Small intestine (tissue), 7 donors: ENCODE measurements at regions not wholly inside any gene's neighbourhood (a gene's known extent, or its start where the extent isn't known, plus 50 kb on each side); places are given as distances from the start of the nearest gene placed in this dataset.
A peak's percentile ranks its signal among the peaks of the same experiment; 100 is the strongest.
"Not testable (repeated sequence)": the region's sequence is repeated elsewhere in the genome, so short reads cannot be mapped to it uniquely, and the experiment has no call there.

ENCODE experiments used
- DNase-seq, 2 donors: peaks; one replicate each; pipeline versions ENCODE4 v3.0.0 to v3.0.0-alpha.2; 2013
- FAIRE-seq: peaks from 2 replicates; lab custom pipeline; 2012; peaks lifted over from hg19 to GRCh38; lab: Jason Lieb, UNC
- H3K27ac ChIP-seq, 3 donors: one replicate each; pipeline ENCODE4 v1.5.1; 2013; ENCODE audit warnings: low read length in 2 of 3, mild to moderate bottlenecking in 2 of 3, control low read depth in 1 of 3, inconsistent platforms in 1 of 3, low read depth in 1 of 3, moderate library complexity in 1 of 3
- H3K27me3 ChIP-seq, 3 donors: one replicate each; pipeline ENCODE4 v1.6.1; 2013; ENCODE audit warnings: low read length in 3 of 3, inconsistent platforms in 1 of 3; ENCODE audit not compliant: control insufficient read depth in 3 of 3, insufficient read depth in 3 of 3
- H3K36me3 ChIP-seq, 3 donors: one replicate each; pipeline ENCODE4 v1.6.1; 2013; ENCODE audit warnings: low read length in 3 of 3, inconsistent platforms in 1 of 3, low read depth in 1 of 3, mild to moderate bottlenecking in 1 of 3, moderate library complexity in 1 of 3; ENCODE audit not compliant: control insufficient read depth in 3 of 3, insufficient read depth in 2 of 3
- H3K4me1 ChIP-seq, 3 donors: one replicate each; pipeline ENCODE4 v1.6.1; 2013; ENCODE audit warnings: low read length in 2 of 3, inconsistent platforms in 1 of 3, low read depth in 1 of 3, mild to moderate bottlenecking in 1 of 3, moderate library complexity in 1 of 3; ENCODE audit not compliant: control insufficient read depth in 3 of 3, insufficient read depth in 2 of 3
- H3K4me3 ChIP-seq, 3 donors: one replicate each; pipeline ENCODE4 v1.5.1; 2013; ENCODE audit warnings: low read length in 3 of 3, control low read depth in 1 of 3, inconsistent platforms in 1 of 3, low read depth in 1 of 3, mild to moderate bottlenecking in 1 of 3, moderate library complexity in 1 of 3
- H3K9me3 ChIP-seq, 2 donors: one replicate each; pipeline ENCODE4 v1.6.1; 2013; ENCODE audit warnings: low read depth in 1 of 2, low read length in 1 of 2; ENCODE audit not compliant: control insufficient read depth in 2 of 2, insufficient read depth in 1 of 2
- WGBS, 3 donors: extraction: QIAGEN DNeasy Blood & Tissue Kit; methylation state at CpG; one replicate each; pipeline ENCODE4 v1.1.7; 2013; 5-methylcytosine and 5-hydroxymethylcytosine counted together
- donor health status: healthy with polysubstance abuse.
- donor health status: control.
- donor health status: control.
- donor health status: Bipolar disorder and iron deficiency.
- donor health status: healthy.

DNA sequence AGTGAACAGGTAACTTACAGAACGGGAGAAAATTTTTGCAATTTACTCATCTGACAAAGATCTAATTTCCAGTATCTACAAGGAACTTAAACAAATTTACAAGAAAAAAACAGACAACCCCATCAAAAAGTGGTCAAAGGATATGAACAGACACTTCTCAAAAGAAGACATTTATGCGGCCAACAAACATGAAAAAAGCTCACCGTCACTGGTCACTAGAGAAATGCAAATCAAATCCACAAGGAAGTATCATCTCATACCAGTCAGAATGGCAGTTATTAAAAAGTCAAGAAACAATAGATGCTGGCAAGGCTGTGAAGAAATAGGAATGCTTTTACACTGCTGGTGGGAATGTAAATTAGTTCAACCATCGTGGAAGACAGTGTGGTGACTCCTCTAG is 100.5 kb upstream of the GRIN3A start:
- H3K36me3 ChIP-seq, H3K27me3 ChIP-seq, H3K4me1 ChIP-seq, H3K9me3 ChIP-seq, DNase-seq, H3K27ac ChIP-seq, FAIRE-seq, H3K4me3 ChIP-seq: not testable (repeated sequence)
- 89 to 90% (median 89%) methylated on average over 4 of the region's 4 CpGs for WGBS, 3 donors

DNA sequence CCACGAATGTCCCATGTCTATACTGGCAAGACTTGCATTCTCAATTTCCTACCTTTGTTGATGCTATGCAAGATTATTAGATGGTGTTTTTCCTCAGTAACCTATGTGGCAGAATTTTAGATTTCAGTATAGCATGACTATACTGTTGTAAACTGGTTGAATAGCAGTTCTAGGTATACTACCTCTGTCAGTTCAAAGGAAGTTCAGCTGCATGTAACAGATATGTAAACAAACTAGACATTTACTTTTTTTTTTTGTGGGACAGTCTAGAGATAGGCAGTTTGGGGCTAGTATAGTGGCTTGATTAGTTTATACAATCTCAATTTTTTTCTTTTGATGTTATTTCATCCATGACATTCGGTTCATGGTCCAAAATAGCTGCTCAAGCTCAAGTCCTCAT is 97.6 kb upstream of the GRIN3A start:
- Histone ChIP-seq H3K4me3 (no peak overlapping the region), H3K36me3 (no peaks in the 10 kb centered on the region), H3K27ac (no peak overlapping the region), H3K27me3 (no peaks in the 10 kb centered on the region), H3K9me3 (no peaks in the 10 kb centered on the region), H3K4me1 (peaks cover 0 to 12% (median 0%) of the 10 kb centered on the region in 3 donors)
- 16 to 30% (median 19%) methylated on average over 2 of the region's 2 CpGs for WGBS, 3 donors
- FAIRE-seq (no peak), DNase-seq (no peak)

DNA sequence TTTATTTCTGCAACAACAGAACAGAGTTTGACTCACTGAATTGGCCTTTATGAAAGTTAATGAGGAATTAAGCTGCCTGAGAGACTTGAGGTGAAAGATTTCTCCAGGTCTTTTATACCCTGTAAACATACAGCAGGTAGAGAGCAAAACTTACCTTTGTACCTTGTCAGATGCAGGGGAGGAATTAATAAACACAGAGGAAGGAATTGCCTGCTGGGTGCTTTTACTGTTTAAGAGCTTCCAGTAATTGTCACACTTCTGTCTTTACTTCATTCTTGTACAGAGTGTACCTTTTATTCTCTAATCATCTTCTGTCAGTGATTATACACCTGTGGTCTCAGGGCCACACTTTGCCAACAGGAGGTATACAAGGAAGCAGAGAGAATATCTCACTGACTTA is 94.0 kb upstream of the GRIN3A start:
- Histone ChIP-seq H3K27me3 (no peaks in the 10 kb centered on the region), H3K4me1 (peaks cover 0 to 12% (median 0%) of the 10 kb centered on the region in 3 donors), H3K36me3 (no peaks in the 10 kb centered on the region), H3K4me3 (no peak overlapping the region), H3K27ac (peak overlapping the region; percentile 20 to 72 (median 71)), H3K9me3 (no peaks in the 10 kb centered on the region)
- FAIRE-seq = peak; percentile 36
- DNase-seq = peak; percentile 68 to 71

DNA sequence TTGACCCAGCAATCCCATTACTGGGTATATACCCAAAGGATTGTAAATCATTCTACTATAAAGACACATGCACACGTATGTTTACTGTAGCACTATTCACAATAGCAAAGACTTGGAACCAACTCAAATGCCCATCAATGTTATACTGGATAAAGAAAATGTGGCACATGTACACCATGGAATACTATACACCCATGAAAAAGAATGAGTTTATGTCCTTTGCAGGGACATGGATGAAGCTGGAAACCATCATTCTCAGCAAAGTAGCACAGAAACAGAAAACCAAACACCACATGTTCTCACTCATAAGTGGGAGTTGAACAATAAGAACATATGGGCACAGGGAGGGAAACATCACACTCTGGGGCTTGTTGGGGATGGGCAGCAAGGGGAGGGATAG is 83.0 kb upstream of the GRIN3A start:
- not testable (repeated sequence) for FAIRE-seq, H3K27me3 ChIP-seq, H3K4me3 ChIP-seq, DNase-seq, H3K9me3 ChIP-seq, H3K27ac ChIP-seq, H3K36me3 ChIP-seq, H3K4me1 ChIP-seq
- 73 to 100% (median 87%) methylated on average over 1 of the region's 1 CpG for WGBS, 3 donors

DNA sequence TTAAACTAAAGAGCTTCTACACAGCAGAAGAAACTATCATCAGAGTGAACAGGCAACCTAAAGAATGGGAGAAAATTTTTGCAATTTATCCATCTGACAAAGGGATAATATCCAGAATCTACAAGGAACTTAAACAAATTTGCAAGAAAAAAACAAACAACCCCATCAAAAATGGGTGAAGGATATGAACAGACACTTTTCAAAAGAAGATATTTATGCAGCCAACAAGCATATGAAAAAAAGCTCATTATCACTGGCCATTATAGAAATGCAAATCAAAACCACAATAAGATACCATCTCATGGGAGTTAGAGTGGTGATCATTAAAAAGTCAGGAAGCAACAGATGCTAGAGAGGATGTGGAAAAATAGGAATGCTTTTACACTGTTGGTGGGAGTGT is 82.5 kb upstream of the GRIN3A start:
- not testable (repeated sequence) for H3K27me3 ChIP-seq, H3K4me3 ChIP-seq, H3K4me1 ChIP-seq, DNase-seq, H3K36me3 ChIP-seq, H3K27ac ChIP-seq, H3K9me3 ChIP-seq, FAIRE-seq

DNA sequence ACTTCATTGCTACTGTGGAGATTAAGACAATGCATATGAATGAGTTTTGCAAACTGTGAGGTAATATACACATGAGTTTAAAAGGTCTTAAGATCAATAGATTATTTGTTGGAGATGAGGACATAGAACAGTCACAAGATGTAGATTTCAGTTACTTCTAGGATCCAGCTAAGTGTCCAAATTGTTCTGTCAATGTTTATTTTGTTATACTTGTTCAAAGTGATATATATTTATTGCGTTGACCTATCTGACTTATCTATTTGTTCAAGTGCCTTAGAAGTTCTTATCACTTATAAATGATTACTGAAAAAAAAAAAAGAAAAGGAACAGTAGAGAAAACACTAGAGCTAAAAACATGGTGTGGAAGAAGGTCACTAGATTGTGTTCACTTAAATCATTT is 75.6 kb upstream of the GRIN3A start:
- Histone ChIP-seq H3K27me3 (no peaks in the 10 kb centered on the region), H3K9me3 (peaks cover 0 to 8% of the 10 kb centered on the region in 2 donors), H3K27ac (no peak overlapping the region), H3K36me3 (no peaks in the 10 kb centered on the region), H3K4me3 (no peak overlapping the region), H3K4me1 (no peaks in the 10 kb centered on the region)
- 5 to 72% (median 10%) methylated on average over 1 of the region's 1 CpG for WGBS, 3 donors
- peak in 1 of 2 donors; percentile 18 for DNase-seq
- FAIRE-seq = no peak

DNA sequence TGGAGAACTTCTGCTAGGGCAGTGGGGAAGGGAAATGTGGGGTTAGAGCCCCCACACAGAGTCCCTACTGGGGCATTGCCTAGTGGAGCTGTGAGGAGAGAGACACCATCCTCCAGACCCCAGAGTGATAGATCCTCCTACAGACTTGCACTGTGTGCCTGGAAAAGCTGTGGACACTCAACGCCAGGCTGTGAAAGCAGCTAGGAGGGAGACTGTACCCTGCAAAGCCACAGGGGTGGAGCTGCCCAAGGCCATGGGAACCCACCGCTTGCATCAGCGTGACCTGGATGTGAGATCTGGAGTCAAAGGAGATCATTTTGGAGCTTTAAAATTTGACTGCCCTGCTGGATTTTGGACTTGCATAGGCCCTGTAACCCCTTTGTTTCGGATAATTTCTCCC is 69.4 kb upstream of the GRIN3A start:
- not testable (repeated sequence) for DNase-seq, FAIRE-seq, H3K36me3 ChIP-seq, H3K27ac ChIP-seq, H3K9me3 ChIP-seq, H3K4me3 ChIP-seq, H3K27me3 ChIP-seq, H3K4me1 ChIP-seq
- WGBS, 3 donors = 74 to 83% (median 79%) methylated on average over 4 of the region's 4 CpGs

DNA sequence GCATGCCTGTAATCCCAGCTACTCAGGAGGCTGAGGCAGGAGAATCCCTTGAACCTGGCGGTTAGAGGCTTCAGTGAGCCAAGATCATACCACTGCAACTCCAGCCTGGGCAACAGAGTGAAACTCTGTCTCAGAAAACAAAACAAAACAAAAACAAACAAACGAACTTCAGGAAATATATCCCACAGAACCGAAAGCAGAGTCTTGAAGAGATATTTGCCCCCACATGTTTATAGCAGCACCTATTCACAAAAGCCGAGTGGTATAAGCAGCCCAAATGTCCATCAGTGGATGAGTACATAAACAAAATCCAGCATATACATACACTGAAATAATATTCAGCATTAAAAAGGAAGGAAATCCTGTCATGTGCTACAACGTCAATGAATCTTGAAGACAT is 57.6 kb upstream of the GRIN3A start:
- Histone ChIP-seq H3K27ac (no peak overlapping the region), H3K9me3 (no peaks in the 10 kb centered on the region), H3K27me3 (no peaks in the 10 kb centered on the region), H3K4me1 (no peaks in the 10 kb centered on the region), H3K4me3 (no peak overlapping the region), H3K36me3 (no peaks in the 10 kb centered on the region)
- FAIRE-seq = no peak
- DNase-seq = no peak
- 66 to 78% (median 67%) methylated on average over 5 of the region's 5 CpGs for WGBS, 3 donors

DNA sequence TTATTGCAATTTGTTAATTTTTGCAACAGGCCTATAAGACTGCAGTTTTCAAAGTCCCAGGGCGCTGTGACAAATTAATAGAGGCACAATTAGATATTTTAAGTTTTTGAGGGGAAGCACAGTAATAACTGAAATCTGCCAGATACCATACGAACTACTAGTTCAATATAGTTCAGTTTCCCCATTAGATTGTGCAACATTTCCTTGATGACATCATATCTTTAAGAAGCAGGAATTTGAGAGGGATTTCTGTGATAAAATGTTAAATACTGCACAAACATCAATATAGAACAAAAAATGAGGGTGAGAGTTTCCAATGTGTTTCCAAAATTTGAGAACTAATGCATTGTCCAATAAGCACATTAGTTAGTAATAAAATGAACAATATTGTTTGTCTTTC is 56.7 kb upstream of the GRIN3A start:
- H3K27me3 ChIP-seq = no peaks in the 10 kb centered on the region
- no peaks in the 10 kb centered on the region for H3K36me3 ChIP-seq
- FAIRE-seq (no peak), DNase-seq (no peak)
- no peak overlapping the region for H3K4me3 ChIP-seq
- no peaks in the 10 kb centered on the region for H3K4me1 ChIP-seq
- no peak overlapping the region for H3K27ac ChIP-seq
- 70 to 83% (median 75%) methylated on average over 2 of the region's 2 CpGs for WGBS, 3 donors
- no peaks in the 10 kb centered on the region for H3K9me3 ChIP-seq
